ENCODE measurements at regions not wholly inside any gene's neighbourhood (a gene's known extent, or its start where the extent isn't known, plus 50 kb on each side); places are given as distances from the start of the nearest gene placed in this dataset.

DNA sequence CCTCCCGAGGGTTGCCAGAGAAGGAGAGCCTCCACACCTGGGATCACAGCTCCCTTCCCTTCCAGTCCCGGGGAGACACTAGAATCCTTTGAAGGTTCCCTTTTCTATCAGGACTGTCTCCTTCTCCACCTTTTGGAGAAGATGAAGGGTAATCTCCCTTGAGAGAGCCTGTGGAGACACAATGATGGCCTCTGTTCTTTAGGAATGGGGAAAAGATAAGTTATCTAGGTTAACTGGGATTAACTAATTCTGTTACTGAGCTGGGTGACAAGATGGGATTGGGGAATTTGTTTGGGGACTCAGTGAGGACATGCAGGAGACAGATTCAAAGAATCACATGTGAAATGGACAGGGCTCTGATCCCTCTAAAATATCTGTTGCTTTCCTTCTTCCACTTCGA lies 181.1 kb upstream of the BMPER start:
- no peak overlapping the region for H3K4me3 ChIP-seq (ENCODE audit: low read depth, low read length)
- TF ChIP-seq, protein P1, sequence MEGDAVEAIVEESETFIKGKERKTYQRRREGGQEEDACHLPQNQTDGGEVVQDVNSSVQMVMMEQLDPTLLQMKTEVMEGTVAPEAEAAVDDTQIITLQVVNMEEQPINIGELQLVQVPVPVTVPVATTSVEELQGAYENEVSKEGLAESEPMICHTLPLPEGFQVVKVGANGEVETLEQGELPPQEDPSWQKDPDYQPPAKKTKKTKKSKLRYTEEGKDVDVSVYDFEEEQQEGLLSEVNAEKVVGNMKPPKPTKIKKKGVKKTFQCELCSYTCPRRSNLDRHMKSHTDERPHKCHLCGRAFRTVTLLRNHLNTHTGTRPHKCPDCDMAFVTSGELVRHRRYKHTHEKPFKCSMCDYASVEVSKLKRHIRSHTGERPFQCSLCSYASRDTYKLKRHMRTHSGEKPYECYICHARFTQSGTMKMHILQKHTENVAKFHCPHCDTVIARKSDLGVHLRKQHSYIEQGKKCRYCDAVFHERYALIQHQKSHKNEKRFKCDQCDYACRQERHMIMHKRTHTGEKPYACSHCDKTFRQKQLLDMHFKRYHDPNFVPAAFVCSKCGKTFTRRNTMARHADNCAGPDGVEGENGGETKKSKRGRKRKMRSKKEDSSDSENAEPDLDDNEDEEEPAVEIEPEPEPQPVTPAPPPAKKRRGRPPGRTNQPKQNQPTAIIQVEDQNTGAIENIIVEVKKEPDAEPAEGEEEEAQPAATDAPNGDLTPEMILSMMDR (IDR thresholded peaks at IDR 0.05; ENCODE audit: low read depth, low read length, missing control alignments), result no peak
- DNase-seq (ENCODE audit: low read depth), result no peak

- no peak overlapping the region for H3K4me3 ChIP-seq (ENCODE audit: low read depth, low read length)
- no peak for DNase-seq (ENCODE audit: low read depth)
- TF ChIP-seq, protein P1 (IDR thresholded peaks at IDR 0.05; ENCODE audit: low read depth, low read length, missing control alignments), result no peak
Measured at GRCh38 chr7:33725111-33726025, 180.0 kb upstream of the BMPER start.

DNA sequence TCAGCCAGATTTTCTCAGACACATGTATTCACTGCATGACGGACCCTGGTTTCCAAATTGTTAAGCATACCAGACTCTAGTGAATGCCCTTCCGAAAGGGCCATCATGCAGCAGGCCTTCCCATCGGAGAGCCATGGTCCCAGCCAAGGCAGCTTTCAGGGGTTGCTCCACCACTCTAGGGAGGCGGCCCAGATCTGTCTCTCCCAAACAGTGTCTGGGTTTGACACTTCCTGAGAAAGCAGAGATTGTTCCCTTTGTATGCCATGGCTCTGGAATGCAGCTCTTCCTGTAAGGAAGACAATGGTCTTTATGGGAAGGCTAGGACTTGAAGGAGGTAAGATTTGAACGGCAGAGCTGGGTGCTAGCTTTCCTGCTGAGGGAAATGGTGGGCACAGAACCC lies 178.8 kb upstream of the BMPER start:
- no peak for DNase-seq (ENCODE audit: low read depth)
- TF ChIP-seq, protein P1 (IDR thresholded peaks at IDR 0.05; ENCODE audit: low read depth, low read length, missing control alignments), result no peak

DNA sequence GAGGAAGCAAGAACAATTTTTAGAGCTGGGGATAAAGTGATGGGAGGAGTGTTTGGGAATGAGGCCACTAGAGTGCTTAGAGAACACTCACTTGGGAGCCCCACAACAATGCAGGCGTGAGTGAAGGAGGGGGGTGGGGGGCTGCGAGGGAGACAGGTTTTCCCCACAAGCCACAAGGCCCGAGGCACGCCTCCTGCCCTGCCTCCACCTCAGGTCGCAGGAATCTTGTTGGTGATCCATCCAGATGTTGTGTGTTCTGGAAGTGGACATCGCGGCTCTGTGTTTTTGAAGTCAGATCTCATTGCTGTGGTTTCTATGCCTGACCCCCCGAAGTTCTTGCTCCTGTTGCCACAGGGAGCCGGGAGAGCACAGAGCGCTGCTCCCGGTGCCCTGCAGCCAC lies 178.0 kb upstream of the BMPER start:
- TF ChIP-seq, protein P1 (IDR thresholded peaks at IDR 0.05; ENCODE audit: low read depth, low read length, missing control alignments), result no peak
- DNase-seq (ENCODE audit: low read depth), result no peak
- no peak overlapping the region for H3K4me3 ChIP-seq (ENCODE audit: low read depth, low read length)

More for the DNA sequence above, 178.8 kb upstream of the BMPER start:
- no peak overlapping the region for H3K4me3 ChIP-seq (ENCODE audit: low read depth, low read length)

GRCh38 chr7:33728873-33729551 lies 176.3 kb upstream of the BMPER start:
- no peak for DNase-seq (ENCODE audit: low read depth)
- H3K4me3 ChIP-seq (ENCODE audit: low read depth, low read length), result no peak overlapping the region
- TF ChIP-seq, protein P1 (IDR thresholded peaks at IDR 0.05; ENCODE audit: low read depth, low read length, missing control alignments), result no peak

DNA sequence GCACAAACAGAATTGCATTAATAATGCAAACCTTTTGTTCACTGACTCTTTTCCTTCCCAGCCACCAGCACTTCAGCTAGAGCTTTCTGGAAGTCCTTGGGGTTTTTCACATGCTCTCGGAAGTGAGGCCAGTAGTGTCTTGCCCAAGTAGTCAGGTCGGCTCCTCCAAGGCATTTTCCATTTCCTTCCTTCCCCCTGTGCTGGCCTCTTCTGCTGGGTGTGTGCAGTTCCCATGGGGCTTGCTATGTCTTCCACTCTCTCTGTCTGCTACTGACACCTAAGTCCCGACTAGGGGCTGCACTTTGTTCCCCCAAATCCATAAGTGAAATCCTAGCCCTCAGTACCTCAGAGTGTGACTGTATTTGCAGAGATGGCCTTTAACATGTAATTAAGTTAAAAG lies 175.6 kb upstream of the BMPER start:
- no peak overlapping the region for H3K4me3 ChIP-seq (ENCODE audit: low read depth, low read length)
- TF ChIP-seq, protein P1 (IDR thresholded peaks at IDR 0.05; ENCODE audit: low read depth, low read length, missing control alignments), result no peak
- DNase-seq (ENCODE audit: low read depth), result no peak

Data from GM12864 (cell line).